ENCODE measurements at regions not wholly inside any gene's neighbourhood (a gene's known extent, or its start where the extent isn't known, plus 50 kb on each side); places are given as distances from the start of the nearest gene placed in this dataset.

DNA sequence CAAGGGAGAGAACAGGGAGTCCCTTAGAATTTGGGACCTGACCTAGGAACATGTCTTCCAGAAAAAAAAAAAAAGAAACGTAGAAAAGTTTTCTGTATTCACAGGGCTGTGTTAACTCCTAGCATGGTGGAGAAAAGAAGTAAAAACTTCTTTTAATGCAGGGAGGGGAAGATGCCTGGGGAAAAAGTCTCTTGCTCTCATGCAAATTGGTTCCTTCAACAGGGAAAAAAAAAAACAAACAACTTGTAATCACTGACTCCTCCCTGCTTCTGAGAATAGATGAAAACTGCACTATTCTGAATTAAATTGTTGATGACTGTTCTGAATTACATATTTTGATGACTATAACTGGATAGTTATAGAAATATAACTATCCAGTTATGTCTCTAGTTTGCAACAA lies 933.2 kb downstream of the TRIB2 start:
- TF ChIP-seq SP1 (IDR thresholded peaks at IDR 0.05; ENCODE audit: low read depth, low read length): no peak
- TF ChIP-seq, protein P1, sequence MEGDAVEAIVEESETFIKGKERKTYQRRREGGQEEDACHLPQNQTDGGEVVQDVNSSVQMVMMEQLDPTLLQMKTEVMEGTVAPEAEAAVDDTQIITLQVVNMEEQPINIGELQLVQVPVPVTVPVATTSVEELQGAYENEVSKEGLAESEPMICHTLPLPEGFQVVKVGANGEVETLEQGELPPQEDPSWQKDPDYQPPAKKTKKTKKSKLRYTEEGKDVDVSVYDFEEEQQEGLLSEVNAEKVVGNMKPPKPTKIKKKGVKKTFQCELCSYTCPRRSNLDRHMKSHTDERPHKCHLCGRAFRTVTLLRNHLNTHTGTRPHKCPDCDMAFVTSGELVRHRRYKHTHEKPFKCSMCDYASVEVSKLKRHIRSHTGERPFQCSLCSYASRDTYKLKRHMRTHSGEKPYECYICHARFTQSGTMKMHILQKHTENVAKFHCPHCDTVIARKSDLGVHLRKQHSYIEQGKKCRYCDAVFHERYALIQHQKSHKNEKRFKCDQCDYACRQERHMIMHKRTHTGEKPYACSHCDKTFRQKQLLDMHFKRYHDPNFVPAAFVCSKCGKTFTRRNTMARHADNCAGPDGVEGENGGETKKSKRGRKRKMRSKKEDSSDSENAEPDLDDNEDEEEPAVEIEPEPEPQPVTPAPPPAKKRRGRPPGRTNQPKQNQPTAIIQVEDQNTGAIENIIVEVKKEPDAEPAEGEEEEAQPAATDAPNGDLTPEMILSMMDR (IDR thresholded peaks at IDR 0.05; ENCODE audit: control extremely low read depth in 1 of 3, insufficient read depth in 1 of 3, low read depth in 1 of 3, low read length in 3 of 3): no peak
- no peak for TF ChIP-seq HDAC2 (IDR thresholded peaks at IDR 0.05; ENCODE audit: borderline replicate concordance in 1 of 2, low read depth in 2 of 2, low read length in 2 of 2)
- TF ChIP-seq TBP (IDR thresholded peaks at IDR 0.05; ENCODE audit: low read depth, low read length): no peak
- TF ChIP-seq TCF12 (IDR thresholded peaks at IDR 0.05; ENCODE audit: low read depth, low read length): no peak
- no peak for TF ChIP-seq CEBPB (IDR thresholded peaks at IDR 0.05; ENCODE audit: low read depth, low read length)
- TF ChIP-seq POLR2A (IDR thresholded peaks at IDR 0.05; ENCODE audit: control extremely low read depth in 1 of 2, low read depth in 2 of 2, low read length in 2 of 2): no peak
- no peak for TF ChIP-seq CBX5 (IDR thresholded peaks at IDR 0.05; ENCODE audit: low read depth, low read length)
- TF ChIP-seq, protein P2, sequence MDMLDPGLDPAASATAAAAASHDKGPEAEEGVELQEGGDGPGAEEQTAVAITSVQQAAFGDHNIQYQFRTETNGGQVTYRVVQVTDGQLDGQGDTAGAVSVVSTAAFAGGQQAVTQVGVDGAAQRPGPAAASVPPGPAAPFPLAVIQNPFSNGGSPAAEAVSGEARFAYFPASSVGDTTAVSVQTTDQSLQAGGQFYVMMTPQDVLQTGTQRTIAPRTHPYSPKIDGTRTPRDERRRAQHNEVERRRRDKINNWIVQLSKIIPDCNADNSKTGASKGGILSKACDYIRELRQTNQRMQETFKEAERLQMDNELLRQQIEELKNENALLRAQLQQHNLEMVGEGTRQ (IDR thresholded peaks at IDR 0.05; ENCODE audit: low read length): no peak
- TF ChIP-seq POLR2AphosphoS5 (IDR thresholded peaks at IDR 0.05; ENCODE audit: low read depth, low read length): no peak
- no peak for TF ChIP-seq ZNF274 (IDR thresholded peaks at IDR 0.05; ENCODE audit: borderline replicate concordance, extremely low read depth, low read length)

Measured in H1 (cell line).